NCI-H2227 (cell line): ENCODE measurements at regions not wholly inside any gene's neighbourhood (a gene's known extent, or its start where the extent isn't known, plus 50 kb on each side); places are given as distances from the start of the nearest gene placed in this dataset.

ENCODE experiments used
- DNase-seq: peaks from one replicate; lab custom pipeline; 2025; ENCODE audit not compliant: unreplicated experiment; lab: John Stamatoyannopoulos, UW

- DNase-seq = no peak
Measured at GRCh38 chr2:200725596-200725995, 86.1 kb upstream of the BZW1 start.

GRCh38 chr2:200728630-200729029 is 83.1 kb upstream of the BZW1 start:
- DNase-seq = no peak

GRCh38 chr2:200730302-200730701 is 81.4 kb upstream of the BZW1 start:
- no peak for DNase-seq

- DNase-seq = no peak
Measured at GRCh38 chr2:200730960-200731359, 80.8 kb upstream of the BZW1 start.

- DNase-seq = no peak
Measured at GRCh38 chr2:200732866-200733265, 78.8 kb upstream of the BZW1 start.

GRCh38 chr2:200733713-200734198 is 78.0 kb upstream of the BZW1 start:
- DNase-seq = no peak

- no peak for DNase-seq
Measured at GRCh38 chr2:200735061-200735460, 76.6 kb upstream of the BZW1 start.

- no peak for DNase-seq
Measured at GRCh38 chr2:200736646-200737274, 75.0 kb upstream of the BZW1 start.

GRCh38 chr2:200737585-200737984 is 74.1 kb upstream of the BZW1 start:
- DNase-seq = no peak

GRCh38 chr2:200738590-200738989 is 73.1 kb upstream of the BZW1 start:
- no peak for DNase-seq

- DNase-seq = no peak
Measured at GRCh38 chr2:200740907-200741306, 70.8 kb upstream of the BZW1 start.

- no peak for DNase-seq
Measured at GRCh38 chr2:200741468-200742202, 70.1 kb upstream of the BZW1 start.

- no peak for DNase-seq
Measured at GRCh38 chr2:200742426-200742825, 69.3 kb upstream of the BZW1 start.

GRCh38 chr2:200743042-200743676 is 68.6 kb upstream of the BZW1 start:
- no peak for DNase-seq

- no peak for DNase-seq
Measured at GRCh38 chr2:200744201-200744602, 67.5 kb upstream of the BZW1 start.

- no peak for DNase-seq
Measured at GRCh38 chr2:200746301-200746700, 65.4 kb upstream of the BZW1 start.

GRCh38 chr2:200747668-200748618 is 63.8 kb upstream of the BZW1 start:
- peak; percentile 48 for DNase-seq

GRCh38 chr2:200748779-200749178 is 62.9 kb upstream of the BZW1 start:
- DNase-seq = no peak

- DNase-seq = no peak
Measured at GRCh38 chr2:200749631-200750322, 61.9 kb upstream of the BZW1 start.

GRCh38 chr2:200750323-200750910 is 61.3 kb upstream of the BZW1 start:
- DNase-seq = no peak
